ENCODE measurements at regions not wholly inside any gene's neighbourhood (a gene's known extent, or its start where the extent isn't known, plus 50 kb on each side); places are given as distances from the start of the nearest gene placed in this dataset.
"Not testable (repeated sequence)": the region's sequence is repeated elsewhere in the genome, so short reads cannot be mapped to it uniquely, and the experiment has no call there.

- DNase-seq (ENCODE audit: low read depth in 2 of 2), result no peak
These were observed 50.9 kb upstream of the WARS2 start for GRCh38 chr1:119191325-119191724.

GRCh38 chr1:119204197-119204960, 63.9 kb upstream of the WARS2 start:
- no peak for DNase-seq (ENCODE audit: low read depth in 2 of 2)

- DNase-seq (ENCODE audit: low read depth in 2 of 2), result no peak
These were observed 64.5 kb upstream of the WARS2 start for GRCh38 chr1:119204961-119205357.

- DNase-seq (ENCODE audit: low read depth in 2 of 2), result no peak
These were observed 68.6 kb upstream of the WARS2 start for GRCh38 chr1:119209061-119209460.

GRCh38 chr1:119209596-119210295, 69.3 kb upstream of the WARS2 start:
- no peak for DNase-seq (ENCODE audit: low read depth in 2 of 2)

- DNase-seq (ENCODE audit: low read depth in 2 of 2), result no peak
These were observed 69.8 kb upstream of the WARS2 start for GRCh38 chr1:119210296-119210649.

DNA sequence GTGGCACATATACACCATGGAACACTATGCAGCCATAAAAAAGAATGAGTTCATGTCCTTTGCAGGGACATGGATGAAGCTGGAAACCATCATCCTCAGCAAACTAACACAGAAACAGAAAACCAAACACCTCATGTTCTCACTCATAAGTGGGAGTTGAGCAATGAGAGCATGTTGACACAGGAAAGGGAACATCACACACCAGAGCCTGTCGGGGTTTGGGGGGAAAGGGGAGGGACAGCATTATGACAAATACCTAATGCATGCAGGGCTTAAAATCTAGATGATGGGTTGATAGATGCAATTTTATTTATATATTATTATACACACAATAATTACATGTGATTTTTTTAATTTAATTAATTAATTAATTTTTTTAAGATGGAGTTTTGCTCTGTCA, 72.8 kb upstream of the WARS2 start:
- not testable (repeated sequence) for DNase-seq (ENCODE audit: low read depth in 2 of 2)

- not testable (repeated sequence) for DNase-seq (ENCODE audit: low read depth in 2 of 2)
These were observed 74.5 kb upstream of the WARS2 start for GRCh38 chr1:119214961-119215360.

DNA sequence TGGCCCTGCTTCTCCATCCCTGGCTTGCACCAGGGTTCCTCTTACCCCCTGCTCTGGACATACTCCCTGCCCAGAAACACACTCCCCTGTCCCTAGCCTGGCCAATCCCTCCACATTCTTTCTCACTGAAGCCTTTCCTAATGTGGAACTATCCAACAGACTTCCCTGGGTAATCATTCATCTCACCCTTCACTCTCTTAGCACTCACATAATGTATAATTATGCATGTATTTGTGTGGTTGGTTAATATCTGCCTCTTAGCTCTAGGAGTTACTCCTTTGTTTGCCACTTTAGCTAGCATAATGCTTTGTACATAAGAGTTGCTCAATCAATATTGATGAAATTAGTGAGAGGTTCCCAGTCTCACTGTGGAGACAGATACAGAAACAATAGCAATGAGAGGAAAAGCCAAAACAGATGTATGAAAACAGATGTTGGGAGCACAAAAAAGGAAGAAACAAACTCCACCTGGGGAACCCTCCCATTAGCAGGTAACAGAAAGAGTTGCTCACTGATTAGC, 76.9 kb upstream of the WARS2 start:
- no peak for DNase-seq (ENCODE audit: low read depth in 2 of 2)

GRCh38 chr1:119219711-119220110, 79.3 kb upstream of the WARS2 start:
- no peak for DNase-seq (ENCODE audit: low read depth in 2 of 2)

DNA sequence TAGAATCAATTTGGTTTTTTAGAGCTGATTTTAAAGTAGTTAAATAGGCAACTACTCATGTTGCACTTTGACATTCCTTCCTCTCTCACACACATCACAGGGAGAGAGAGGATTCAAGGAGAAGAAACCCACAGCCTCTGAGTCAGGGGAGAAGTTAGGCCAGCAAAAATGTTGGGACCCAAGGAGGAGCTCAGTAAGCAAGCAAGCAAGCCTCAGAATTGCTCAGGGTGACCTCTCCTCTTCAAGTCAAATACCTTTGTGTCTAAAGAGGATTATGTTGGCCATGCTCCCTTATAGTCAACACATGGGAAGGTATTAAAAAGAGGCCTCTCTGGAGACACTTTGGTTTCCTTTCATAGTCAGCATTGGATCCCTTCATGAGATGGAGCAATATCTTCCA, 80.5 kb upstream of the WARS2 start:
- DNase-seq (ENCODE audit: low read depth in 2 of 2), result no peak

DNA sequence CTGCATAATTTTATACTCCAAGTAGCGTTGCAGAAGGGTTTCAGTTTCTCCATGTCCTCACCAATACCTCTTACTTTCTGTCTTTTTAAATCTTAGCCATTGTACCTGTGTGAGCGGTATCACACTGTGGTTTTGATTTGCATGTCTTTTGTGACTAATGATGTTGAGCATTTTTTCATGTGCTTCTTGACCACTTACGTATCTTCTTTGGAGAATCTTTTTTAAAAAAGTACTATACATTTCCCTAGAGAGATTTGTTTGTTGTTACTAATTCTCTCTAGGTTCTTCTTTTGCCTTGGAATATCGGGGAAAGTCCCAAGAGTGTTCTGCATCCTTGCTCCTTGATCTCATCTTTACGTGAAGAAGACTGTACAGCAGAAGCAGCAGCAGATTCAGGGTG, 81.8 kb upstream of the WARS2 start:
- no peak for DNase-seq (ENCODE audit: low read depth in 2 of 2)

GRCh38 chr1:119225265-119225664, 84.8 kb upstream of the WARS2 start:
- no peak for DNase-seq (ENCODE audit: low read depth in 2 of 2)

- DNase-seq (ENCODE audit: low read depth in 2 of 2), result no peak
These were observed 85.4 kb upstream of the WARS2 start for GRCh38 chr1:119225831-119226230.

DNA sequence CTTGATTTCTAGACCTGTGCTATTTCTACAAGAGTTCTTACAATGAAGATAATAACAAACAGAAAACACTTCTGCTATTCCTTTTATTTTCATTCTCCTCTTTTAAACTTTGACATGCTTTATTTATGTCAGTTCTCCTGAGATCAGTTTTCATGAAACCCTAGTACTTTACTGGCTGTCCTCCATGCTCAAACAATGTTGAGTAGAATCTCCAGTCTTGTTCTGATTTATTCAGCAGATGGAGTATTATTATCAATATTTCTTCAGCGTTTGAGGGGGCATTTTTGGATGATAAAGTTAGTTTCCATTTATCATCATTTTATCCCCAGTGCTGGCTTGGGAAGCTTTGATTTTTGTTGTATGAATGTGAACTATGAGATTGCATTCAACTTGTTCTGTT, 85.9 kb upstream of the WARS2 start:
- DNase-seq (ENCODE audit: low read depth in 2 of 2), result no peak

GRCh38 chr1:119226913-119227312, 86.5 kb upstream of the WARS2 start:
- no peak for DNase-seq (ENCODE audit: low read depth in 2 of 2)

- DNase-seq (ENCODE audit: low read depth in 2 of 2), result no peak
These were observed 87.0 kb upstream of the WARS2 start for GRCh38 chr1:119227456-119227855.

GRCh38 chr1:119228335-119229080, 88.1 kb upstream of the WARS2 start:
- no peak for DNase-seq (ENCODE audit: low read depth in 2 of 2)

- DNase-seq (ENCODE audit: low read depth in 2 of 2), result no peak
These were observed 94.7 kb upstream of the WARS2 start for GRCh38 chr1:119235120-119235519.

GRCh38 chr1:119245881-119246280, 105.4 kb upstream of the WARS2 start:
- no peak for DNase-seq (ENCODE audit: low read depth in 2 of 2)

DNA sequence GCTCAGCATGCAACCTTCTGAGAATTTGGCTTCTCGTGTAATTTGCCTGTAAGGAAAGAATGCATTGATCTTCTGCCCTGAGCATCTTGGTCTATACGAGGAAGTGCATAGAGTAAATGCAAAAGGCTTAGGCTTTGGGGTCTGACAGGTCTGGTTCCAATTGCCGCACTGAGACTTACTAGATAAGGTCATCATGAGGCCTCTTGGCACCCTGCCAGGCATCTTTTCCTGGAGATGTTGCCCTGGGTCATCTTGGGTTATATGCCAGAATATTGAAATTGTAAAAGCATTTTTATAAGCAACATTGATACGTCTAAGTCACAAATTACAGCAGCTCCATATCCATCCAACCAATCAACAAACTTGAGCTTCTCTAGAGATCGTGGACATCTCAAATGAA, 108.8 kb upstream of the WARS2 start:
- no peak for DNase-seq (ENCODE audit: low read depth in 2 of 2)

DNA sequence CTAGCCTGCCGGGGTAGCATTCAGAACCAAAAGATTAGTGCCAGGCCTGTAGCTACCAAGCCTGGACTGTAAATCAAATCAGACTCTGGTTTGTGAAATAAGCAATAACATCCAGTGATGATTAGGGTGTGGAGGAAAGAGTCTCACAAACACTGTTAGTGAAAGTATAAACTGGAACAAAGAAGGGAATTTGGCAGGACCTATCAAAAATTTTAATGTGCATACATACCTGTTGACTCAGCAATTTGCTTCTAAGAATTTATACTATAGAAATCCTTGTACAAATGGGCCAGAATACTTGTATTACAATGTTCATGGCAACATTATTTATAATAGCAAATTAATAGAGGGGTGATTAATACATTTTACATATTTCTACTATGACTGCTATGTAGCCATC, 109.8 kb upstream of the WARS2 start:
- DNase-seq (ENCODE audit: low read depth in 2 of 2), result no peak
